ENCODE measurements at regions not wholly inside any gene's neighbourhood (a gene's known extent, or its start where the extent isn't known, plus 50 kb on each side); places are given as distances from the start of the nearest gene placed in this dataset.
"Not testable (repeated sequence)": the region's sequence is repeated elsewhere in the genome, so short reads cannot be mapped to it uniquely, and the experiment has no call there.

GRCh38 chr9:75685062-75685461 lies 205.4 kb upstream of the PCSK5 start:
- H3K27ac ChIP-seq: no peak overlapping the region
- TF ChIP-seq ZFX (IDR thresholded peaks at IDR 0.05) (no peak), CTCF (conservative IDR thresholded peaks at IDR 0.05) (no peak)

- TF ChIP-seq CTCF (conservative IDR thresholded peaks at IDR 0.05): no peak
- TF ChIP-seq ZFX (IDR thresholded peaks at IDR 0.05): no peak
- no peak overlapping the region for H3K27ac ChIP-seq
Measured at GRCh38 chr9:75687359-75687953, 203.0 kb upstream of the PCSK5 start.

DNA sequence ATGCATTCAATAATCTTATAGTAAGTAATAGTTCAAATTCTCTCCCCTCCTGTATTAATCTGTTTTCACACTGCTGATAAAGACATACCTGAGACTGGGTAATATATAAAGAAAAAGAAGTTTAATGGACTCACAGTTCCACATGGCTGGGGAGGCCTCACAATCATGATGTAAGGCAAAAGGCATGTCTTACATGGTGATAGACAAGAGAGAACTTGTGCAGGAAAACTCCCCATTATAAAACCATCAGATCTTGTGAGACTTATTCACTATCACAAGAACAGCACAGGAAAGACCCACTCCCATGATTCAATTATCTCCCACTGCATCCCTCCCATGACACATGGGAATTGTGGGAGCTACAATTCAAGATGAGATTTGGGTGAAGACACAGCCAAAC lies 199.9 kb upstream of the PCSK5 start:
- not testable (repeated sequence) for H3K27ac ChIP-seq

- H3K27ac ChIP-seq: no peak overlapping the region
- TF ChIP-seq ZFX (IDR thresholded peaks at IDR 0.05) (no peak), CTCF (conservative IDR thresholded peaks at IDR 0.05) (no peak)
Measured at GRCh38 chr9:75691408-75691807, 199.1 kb upstream of the PCSK5 start.

DNA sequence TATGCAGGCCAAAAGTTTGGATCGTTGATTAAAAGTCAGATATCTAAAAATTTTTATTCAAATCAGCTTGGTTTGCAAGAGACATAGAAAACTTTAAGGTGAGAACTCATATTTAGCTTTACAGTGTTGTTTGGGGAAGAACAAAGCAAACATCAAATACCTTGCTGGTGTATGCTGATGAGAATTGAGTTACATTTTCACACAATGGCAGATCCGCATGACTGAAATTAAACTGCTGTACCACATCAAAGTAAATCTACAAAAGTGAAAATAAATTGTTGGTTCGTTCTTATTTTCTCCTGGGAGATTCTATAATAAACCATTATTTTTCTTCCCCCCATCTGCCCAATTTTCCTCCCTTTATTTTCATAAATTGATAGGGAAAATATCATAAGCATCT lies 198.2 kb upstream of the PCSK5 start:
- H3K27ac ChIP-seq: no peak overlapping the region
- no peak for TF ChIP-seq CTCF (conservative IDR thresholded peaks at IDR 0.05)
- no peak for TF ChIP-seq ZFX (IDR thresholded peaks at IDR 0.05)

GRCh38 chr9:75695921-75696320 lies 194.6 kb upstream of the PCSK5 start:
- H3K27ac ChIP-seq: no peak overlapping the region
- TF ChIP-seq CTCF (conservative IDR thresholded peaks at IDR 0.05) (no peak), ZFX (IDR thresholded peaks at IDR 0.05) (no peak)

GRCh38 chr9:75699017-75699416 lies 191.5 kb upstream of the PCSK5 start:
- TF ChIP-seq ZFX (IDR thresholded peaks at IDR 0.05) (no peak), CTCF (conservative IDR thresholded peaks at IDR 0.05) (no peak)
- no peak overlapping the region for H3K27ac ChIP-seq

GRCh38 chr9:75699625-75700251 lies 190.7 kb upstream of the PCSK5 start:
- no peak overlapping the region for H3K27ac ChIP-seq
- no peak for TF ChIP-seq CTCF (conservative IDR thresholded peaks at IDR 0.05)
- TF ChIP-seq ZFX (IDR thresholded peaks at IDR 0.05): no peak
